ENCODE measurements at regions not wholly inside any gene's neighbourhood (a gene's known extent, or its start where the extent isn't known, plus 50 kb on each side); places are given as distances from the start of the nearest gene placed in this dataset.

DNA sequence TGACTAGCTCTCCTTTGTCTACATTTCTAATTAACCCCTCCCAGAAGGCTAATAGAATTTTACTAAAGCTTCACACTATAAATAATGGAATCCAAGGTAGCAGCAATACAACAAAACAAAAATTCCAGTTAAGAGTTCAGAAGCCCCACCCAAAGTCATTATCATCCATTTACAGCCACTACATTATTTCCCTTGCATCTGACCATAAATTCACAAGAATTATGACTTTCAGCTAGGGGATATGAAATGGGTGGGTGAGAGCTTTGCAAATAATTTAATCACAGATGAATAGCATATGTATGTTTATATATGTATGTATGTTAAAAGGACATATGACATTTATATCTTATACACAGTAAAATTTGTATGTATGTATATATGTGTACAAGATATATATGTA is 65.3 kb upstream of the PTGDR start:
- TF ChIP-seq POLR2A (IDR thresholded peaks at IDR 0.05) (no peak), CTCF (IDR thresholded peaks at IDR 0.05) (no peak)
